ENCODE measurements at regions not wholly inside any gene's neighbourhood (a gene's known extent, or its start where the extent isn't known, plus 50 kb on each side); places are given as distances from the start of the nearest gene placed in this dataset.

DNA sequence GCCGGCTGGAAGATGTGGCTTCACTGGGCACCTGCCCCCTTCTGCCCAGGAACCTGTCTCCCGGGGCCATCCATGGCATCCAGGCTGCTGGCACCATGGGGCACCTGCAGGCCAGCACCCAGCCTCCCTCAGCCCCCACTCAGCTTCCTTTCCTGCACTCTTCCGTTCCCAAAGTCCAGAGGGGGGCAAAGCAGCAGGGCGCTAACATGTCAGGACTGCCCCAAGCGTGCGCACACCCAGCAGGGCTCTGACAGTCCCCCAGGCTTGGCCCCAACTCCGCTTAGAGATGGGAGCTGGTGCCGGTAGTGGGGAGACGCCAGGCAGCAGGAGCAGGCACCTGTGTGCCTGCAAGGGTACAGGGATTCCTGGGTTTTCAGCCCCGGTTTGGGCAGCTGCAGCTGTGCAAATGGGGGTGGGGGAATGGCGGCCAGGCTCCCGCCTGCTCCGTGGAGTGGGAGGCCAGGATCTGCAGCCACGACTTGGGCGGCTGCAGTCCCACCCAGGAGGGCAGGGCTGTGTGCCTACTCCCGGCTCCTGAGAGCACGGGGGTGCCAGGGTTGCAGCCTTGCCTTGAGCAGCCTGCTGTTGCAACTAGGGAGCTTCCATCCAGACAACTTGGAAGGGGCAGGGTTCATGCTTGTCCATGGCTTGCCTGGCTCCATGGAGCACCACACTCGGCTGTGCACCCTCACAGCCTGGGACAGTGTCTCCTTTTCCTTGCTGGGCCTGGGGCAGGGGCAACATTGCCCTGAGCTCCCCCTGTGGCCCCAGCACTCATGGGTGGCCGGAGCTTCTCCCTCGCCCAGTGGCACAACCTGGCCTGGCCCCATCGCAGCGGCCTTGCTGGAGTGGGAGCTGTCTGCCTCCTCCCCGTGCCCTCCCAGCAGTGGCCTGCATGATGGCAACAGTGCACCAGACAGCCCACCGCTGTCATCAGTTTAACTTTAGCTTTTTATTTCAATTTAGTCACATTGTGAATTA is 561.1 kb downstream of the MTRR start:
- Histone ChIP-seq H3K9ac (ENCODE audit: low read length) (no peak overlapping the region), H3K36me3 (ENCODE audit: control insufficient read depth in 1 of 2, insufficient read depth in 2 of 2, low read length in 2 of 2) (no peaks in the 10 kb centered on the region), H3K4me3 (replicated peaks in 1 of 2; ENCODE audit: low read depth in 1 of 2, low read length in 2 of 2) (no peak overlapping the region), H4K20me1 (ENCODE audit: insufficient read depth) (no peaks in the 10 kb centered on the region), H3K9me3 (ENCODE audit: control insufficient read depth in 1 of 2, insufficient read depth in 1 of 2, low read depth in 1 of 2, low read length in 2 of 2) (peaks cover 13 to 15% of the 10 kb centered on the region in 2 experiments; a peak in 3 of 4 replicates), H3K4me2 (ENCODE audit: low read length) (no peak overlapping the region), H3K79me2 (ENCODE audit: insufficient read depth, low read length) (no peaks in the 10 kb centered on the region), H2AFZ (ENCODE audit: low read depth, low read length, poor library complexity, severe bottlenecking) (no peak overlapping the region), H3K27me3 (ENCODE audit: insufficient read depth, low read length) (no peaks in the 10 kb centered on the region), H3K27ac (ENCODE audit: low read depth, low read length) (no peak overlapping the region), H3K9me2 (ENCODE audit: insufficient read depth) (no peaks in the 10 kb centered on the region), H3K4me1 (ENCODE audit: control insufficient read depth in 1 of 2, insufficient read depth in 2 of 2, low read length in 2 of 2) (no peaks in the 10 kb centered on the region)
- TF ChIP-seq, protein P1, sequence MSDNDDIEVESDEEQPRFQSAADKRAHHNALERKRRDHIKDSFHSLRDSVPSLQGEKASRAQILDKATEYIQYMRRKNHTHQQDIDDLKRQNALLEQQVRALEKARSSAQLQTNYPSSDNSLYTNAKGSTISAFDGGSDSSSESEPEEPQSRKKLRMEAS (IDR thresholded peaks at IDR 0.05) = no peak
- TF ChIP-seq ELF1 (IDR thresholded peaks at IDR 0.05; ENCODE audit: borderline replicate concordance, low read depth) = no peak
- TF ChIP-seq JUND (IDR thresholded peaks at IDR 0.05) = no peak
- no peak for DNase-seq (ENCODE audit: low read depth, low spot score)
- RAD21 ChIA-PET (ENCODE audit: low non-redundant PET in 1 of 2, low total read pairs in 2 of 2, uncharacterized antibody in 2 of 2, unreplicated experiment in 2 of 2) = no interaction called here
- no peak for ATAC-seq
- intact Hi-C loops (cut with micrococcal nuclease) = no loop called here
- POLR2A ChIA-PET = no interaction called here
- CTCF ChIA-PET = no interaction called here
- BruUV-seq (replicated peaks) = no TSS peak

DNA sequence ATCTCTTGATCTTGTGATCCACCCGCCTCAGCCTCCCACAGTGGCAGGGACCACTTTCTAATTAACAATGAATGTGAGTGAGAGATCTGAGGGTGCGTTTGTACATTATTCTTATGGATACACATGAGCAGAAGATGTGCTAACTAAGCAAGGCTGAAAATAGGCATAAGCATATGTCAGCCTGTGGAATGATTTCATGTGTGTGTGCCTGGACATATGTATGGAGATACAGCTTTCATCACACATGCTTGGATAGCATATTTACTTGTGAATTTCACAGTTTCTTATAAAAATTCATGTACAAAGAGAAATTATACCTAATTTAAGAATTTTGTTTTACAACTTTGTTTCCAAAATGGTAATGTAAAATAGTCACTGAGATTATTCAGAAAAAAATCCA is 565.6 kb downstream of the MTRR start:
- Histone ChIP-seq H3K4me1 (ENCODE audit: control insufficient read depth in 1 of 2, insufficient read depth in 2 of 2, low read length in 2 of 2) (no peaks in the 10 kb centered on the region), H3K9ac (ENCODE audit: low read length) (no peak overlapping the region), H3K9me2 (ENCODE audit: insufficient read depth) (no peaks in the 10 kb centered on the region), H3K36me3 (ENCODE audit: control insufficient read depth in 1 of 2, insufficient read depth in 2 of 2, low read length in 2 of 2) (no peaks in the 10 kb centered on the region), H2AFZ (ENCODE audit: low read depth, low read length, poor library complexity, severe bottlenecking) (no peak overlapping the region), H3K9me3 (ENCODE audit: control insufficient read depth in 1 of 2, insufficient read depth in 1 of 2, low read depth in 1 of 2, low read length in 2 of 2) (peaks cover 7 to 11% of the 10 kb centered on the region in 2 experiments; a peak in 3 of 4 replicates), H3K27ac (ENCODE audit: low read depth, low read length) (no peak overlapping the region), H3K79me2 (ENCODE audit: insufficient read depth, low read length) (no peaks in the 10 kb centered on the region), H3K27me3 (ENCODE audit: insufficient read depth, low read length) (no peaks in the 10 kb centered on the region), H4K20me1 (ENCODE audit: insufficient read depth) (no peaks in the 10 kb centered on the region), H3K4me3 (replicated peaks in 1 of 2; ENCODE audit: low read depth in 1 of 2, low read length in 2 of 2) (no peak overlapping the region), H3K4me2 (ENCODE audit: low read length) (no peak overlapping the region)
- no peak for TF ChIP-seq ZFX (IDR thresholded peaks at IDR 0.05)
- no peak for TF ChIP-seq SRF (IDR thresholded peaks at IDR 0.05; ENCODE audit: low read depth)
- no peak for TF ChIP-seq SIN3A (IDR thresholded peaks at IDR 0.05; ENCODE audit: low read depth)
- ChIA-PET POLR2A (no interaction called here), CTCF (no interaction called here), RAD21 (ENCODE audit: low non-redundant PET in 1 of 2, low total read pairs in 2 of 2, uncharacterized antibody in 2 of 2, unreplicated experiment in 2 of 2) (no interaction called here)
- DNase-seq (ENCODE audit: low read depth, low spot score) (no peak), ATAC-seq (no peak)
- intact Hi-C loops (cut with micrococcal nuclease) = no loop called here
- no TSS peak for BruUV-seq (replicated peaks)
